ENCODE measurements at regions not wholly inside any gene's neighbourhood (a gene's known extent, or its start where the extent isn't known, plus 50 kb on each side); places are given as distances from the start of the nearest gene placed in this dataset.
"Not testable (repeated sequence)": the region's sequence is repeated elsewhere in the genome, so short reads cannot be mapped to it uniquely, and the experiment has no call there.

GRCh38 chr11:103739074-103739796, 297.2 kb upstream of the DDI1 start:
- H3K79me2 ChIP-seq (ENCODE audit: insufficient read depth, low read length); H4K20me1 ChIP-seq (ENCODE audit: insufficient read depth, low read length); H3K27ac ChIP-seq (ENCODE audit: extremely low read length, insufficient read depth, low read length); H3K4me2 ChIP-seq (ENCODE audit: low read depth, low read length); H3K4me1 ChIP-seq (ENCODE audit: insufficient read depth, low read length); ATAC-seq; FAIRE-seq; POLR2A ChIA-PET; H2AFZ ChIP-seq (ENCODE audit: low read length); CTCF ChIA-PET (ENCODE audit: low intra/inter-chr PET ratio, low total read pairs); H3K36me3 ChIP-seq (replicated peaks in 1 of 2; ENCODE audit: control insufficient read depth in 1 of 2, insufficient read depth in 2 of 2, low read length in 2 of 2); H3K4me3 ChIP-seq (replicated peaks in 1 of 3; ENCODE audit: insufficient read depth in 1 of 3, low read depth in 2 of 3, low read length in 3 of 3); H3K9ac ChIP-seq (ENCODE audit: insufficient read depth, low read depth, low read length); BruUV-seq (replicated peaks); DNase-seq (ENCODE audit: low spot score); H3K27me3 ChIP-seq (ENCODE audit: control insufficient read depth in 1 of 2, insufficient read depth in 2 of 2, low read length in 2 of 2); in situ Hi-C loops (cut with HindIII; ENCODE audit: extremely low pct_ligation_motif_present, low pct_unique_long_range_greater_than_20kb); intact Hi-C loops (cut with micrococcal nuclease; ENCODE audit: unreplicated experiment): not testable (repeated sequence)
- WGBS (ENCODE audit: low lambda C conversion rate), result 9% methylated on average over 7 of the region's 18 CpGs
- H3K9me3 ChIP-seq (ENCODE audit: low read length), result peaks cover 28% of the 10 kb centered on the region

DNA sequence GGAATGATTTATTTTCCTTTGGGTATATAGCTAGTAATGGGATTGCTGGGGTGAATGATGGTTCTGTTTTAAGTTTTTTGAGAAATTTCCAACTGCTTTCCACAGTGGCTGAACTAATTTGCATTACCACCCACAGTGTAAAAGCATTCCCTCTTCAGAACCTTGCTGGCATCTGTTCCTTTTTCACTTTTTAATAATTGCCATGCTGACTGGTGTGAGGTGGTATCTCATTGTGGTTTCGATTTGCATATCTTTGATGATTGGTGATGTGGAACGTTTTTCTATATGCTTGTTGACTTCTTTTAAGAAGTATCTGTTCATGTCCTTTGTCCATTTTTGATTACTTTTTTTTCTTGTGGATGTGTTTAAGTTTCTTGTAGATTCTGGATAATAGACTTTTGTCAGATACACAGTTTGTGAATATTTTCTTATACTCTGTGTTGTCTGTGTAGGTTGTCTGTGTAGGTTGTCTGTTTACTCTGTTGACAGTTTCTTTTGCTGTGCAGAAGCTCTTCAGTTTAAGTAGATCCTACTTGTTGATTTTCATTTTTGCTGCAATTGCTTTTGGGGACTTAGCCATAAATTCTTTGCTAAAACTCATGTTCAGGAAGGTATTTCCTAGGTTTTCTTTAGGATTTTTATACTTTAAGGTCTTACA, 291.8 kb upstream of the DDI1 start:
- no peak overlapping the region for H3K4me2 ChIP-seq (ENCODE audit: low read depth, low read length)
- peaks cover 54% of the 10 kb centered on the region for H3K9me3 ChIP-seq (ENCODE audit: low read length)
- TF ChIP-seq FOXA3 (CRISPR knock-in tag; IDR thresholded peaks at IDR 0.05) (no peak), RERE (CRISPR knock-in tag; IDR thresholded peaks at IDR 0.05; ENCODE audit: low read depth) (no peak), FOXJ3 (CRISPR knock-in tag; IDR thresholded peaks at IDR 0.05; ENCODE audit: borderline replicate concordance) (no peak), ZNF484 (CRISPR knock-in tag; IDR thresholded peaks at IDR 0.05; ENCODE audit: borderline replicate concordance, low read depth) (no peak), AGO2 (optimal IDR thresholded peaks at IDR 0.05; ENCODE audit: low read depth, low read length) (no peak), ZFP62 (CRISPR knock-in tag; IDR thresholded peaks at IDR 0.05) (no peak)
- TF ChIP-seq, protein P1, sequence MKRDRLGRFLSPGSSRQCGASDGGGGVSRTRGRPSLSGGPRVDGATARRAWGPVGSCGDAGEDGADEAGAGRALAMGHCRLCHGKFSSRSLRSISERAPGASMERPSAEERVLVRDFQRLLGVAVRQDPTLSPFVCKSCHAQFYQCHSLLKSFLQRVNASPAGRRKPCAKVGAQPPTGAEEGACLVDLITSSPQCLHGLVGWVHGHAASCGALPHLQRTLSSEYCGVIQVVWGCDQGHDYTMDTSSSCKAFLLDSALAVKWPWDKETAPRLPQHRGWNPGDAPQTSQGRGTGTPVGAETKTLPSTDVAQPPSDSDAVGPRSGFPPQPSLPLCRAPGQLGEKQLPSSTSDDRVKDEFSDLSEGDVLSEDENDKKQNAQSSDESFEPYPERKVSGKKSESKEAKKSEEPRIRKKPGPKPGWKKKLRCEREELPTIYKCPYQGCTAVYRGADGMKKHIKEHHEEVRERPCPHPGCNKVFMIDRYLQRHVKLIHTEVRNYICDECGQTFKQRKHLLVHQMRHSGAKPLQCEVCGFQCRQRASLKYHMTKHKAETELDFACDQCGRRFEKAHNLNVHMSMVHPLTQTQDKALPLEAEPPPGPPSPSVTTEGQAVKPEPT (CRISPR knock-in tag; IDR thresholded peaks at IDR 0.05; ENCODE audit: low read depth), result no peak
- H3K9ac ChIP-seq (ENCODE audit: insufficient read depth, low read depth, low read length), result no peak overlapping the region
- H3K4me1 ChIP-seq (ENCODE audit: insufficient read depth, low read length), result no peaks in the 10 kb centered on the region
- DNase-seq (ENCODE audit: low spot score) (no peak), FAIRE-seq (no peak), ATAC-seq (no peak)
- H3K4me3 ChIP-seq (replicated peaks in 1 of 3; ENCODE audit: insufficient read depth in 1 of 3, low read depth in 2 of 3, low read length in 3 of 3), result no peak overlapping the region
- no peaks in the 10 kb centered on the region for H4K20me1 ChIP-seq (ENCODE audit: insufficient read depth, low read length)
- CTCF ChIA-PET (ENCODE audit: low intra/inter-chr PET ratio, low total read pairs), result no interaction called here
- in situ Hi-C loops (cut with HindIII; ENCODE audit: extremely low pct_ligation_motif_present, low pct_unique_long_range_greater_than_20kb) (no loop called here), intact Hi-C loops (cut with micrococcal nuclease; ENCODE audit: unreplicated experiment) (no loop called here)
- no peak overlapping the region for H3K27ac ChIP-seq (ENCODE audit: extremely low read length, insufficient read depth, low read length)
- H3K27me3 ChIP-seq (ENCODE audit: control insufficient read depth in 1 of 2, insufficient read depth in 2 of 2, low read length in 2 of 2), result no peaks in the 10 kb centered on the region
- H3K36me3 ChIP-seq (replicated peaks in 1 of 2; ENCODE audit: control insufficient read depth in 1 of 2, insufficient read depth in 2 of 2, low read length in 2 of 2), result no peaks in the 10 kb centered on the region
- WGBS (ENCODE audit: low lambda C conversion rate), result 2% methylated on average over 2 of the region's 2 CpGs
- POLR2A ChIA-PET, result no interaction called here
- no TSS peak for BruUV-seq (replicated peaks)
- no peaks in the 10 kb centered on the region for H3K79me2 ChIP-seq (ENCODE audit: insufficient read depth, low read length)
- no peak overlapping the region for H2AFZ ChIP-seq (ENCODE audit: low read length)

Data from HepG2 (cell line).